C4-2B (cell line): ENCODE measurements at regions not wholly inside any gene's neighbourhood (a gene's known extent, or its start where the extent isn't known, plus 50 kb on each side); places are given as distances from the start of the nearest gene placed in this dataset.

Experiments
- H3K27ac ChIP-seq: fragments of 450-650 bp; 2 replicates; pipeline ENCODE4 v1.5.1; 2017
- ZFX ChIP-seq: fragments of 450-650 bp; IDR thresholded peaks from 2 replicates; pipeline ENCODE4 v1.6.1; 2017
- TF ChIP-seq, protein P1 (sequence below): fragments of 450-650 bp; conservative IDR thresholded peaks from 2 replicates; pipeline ENCODE4 v1.5.1; 2017; ENCODE audit warnings: mild to moderate bottlenecking

DNA sequence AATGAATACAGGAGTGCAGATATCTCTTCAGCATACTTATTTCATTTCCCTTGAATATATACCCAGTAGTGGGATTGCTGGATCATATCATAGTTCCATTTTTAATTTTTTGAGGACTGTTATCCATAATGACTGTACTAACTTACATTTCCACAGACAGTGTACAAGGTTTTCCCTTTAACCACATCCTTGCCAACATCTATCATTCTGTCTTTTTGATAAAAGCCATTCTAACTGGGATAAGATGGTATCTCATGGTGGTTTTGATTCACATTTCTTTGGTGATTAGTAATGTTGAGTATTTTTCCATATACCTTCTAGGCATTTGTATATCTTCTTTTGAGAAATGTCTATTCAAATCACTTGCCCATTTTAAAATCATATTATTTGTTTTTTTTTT is 325.2 kb downstream of the CYP26B1 start:
- no peak for TF ChIP-seq ZFX
- TF ChIP-seq, protein P1, sequence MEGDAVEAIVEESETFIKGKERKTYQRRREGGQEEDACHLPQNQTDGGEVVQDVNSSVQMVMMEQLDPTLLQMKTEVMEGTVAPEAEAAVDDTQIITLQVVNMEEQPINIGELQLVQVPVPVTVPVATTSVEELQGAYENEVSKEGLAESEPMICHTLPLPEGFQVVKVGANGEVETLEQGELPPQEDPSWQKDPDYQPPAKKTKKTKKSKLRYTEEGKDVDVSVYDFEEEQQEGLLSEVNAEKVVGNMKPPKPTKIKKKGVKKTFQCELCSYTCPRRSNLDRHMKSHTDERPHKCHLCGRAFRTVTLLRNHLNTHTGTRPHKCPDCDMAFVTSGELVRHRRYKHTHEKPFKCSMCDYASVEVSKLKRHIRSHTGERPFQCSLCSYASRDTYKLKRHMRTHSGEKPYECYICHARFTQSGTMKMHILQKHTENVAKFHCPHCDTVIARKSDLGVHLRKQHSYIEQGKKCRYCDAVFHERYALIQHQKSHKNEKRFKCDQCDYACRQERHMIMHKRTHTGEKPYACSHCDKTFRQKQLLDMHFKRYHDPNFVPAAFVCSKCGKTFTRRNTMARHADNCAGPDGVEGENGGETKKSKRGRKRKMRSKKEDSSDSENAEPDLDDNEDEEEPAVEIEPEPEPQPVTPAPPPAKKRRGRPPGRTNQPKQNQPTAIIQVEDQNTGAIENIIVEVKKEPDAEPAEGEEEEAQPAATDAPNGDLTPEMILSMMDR, result no peak
- H3K27ac ChIP-seq, result no peak overlapping the region

DNA sequence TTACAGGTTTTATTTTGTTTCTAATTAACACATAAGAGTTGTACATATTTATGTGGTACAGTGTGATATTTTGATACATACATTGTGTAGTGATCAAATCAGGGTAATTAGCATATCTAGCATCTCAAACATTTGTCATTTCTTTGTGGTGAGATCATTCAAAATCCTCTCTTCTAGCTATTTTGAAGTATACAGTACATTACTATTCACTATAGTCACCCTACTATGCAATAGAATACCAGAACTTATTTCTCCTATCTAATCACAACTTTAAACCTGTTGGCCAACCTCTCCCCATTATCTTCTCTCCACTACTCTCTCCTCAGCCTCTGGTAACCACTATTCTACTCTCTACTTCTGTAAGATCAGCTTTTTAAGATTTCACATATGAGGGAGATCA is 325.8 kb downstream of the CYP26B1 start:
- TF ChIP-seq ZFX, result no peak
- TF ChIP-seq, protein P1, result no peak
- H3K27ac ChIP-seq, result no peak overlapping the region

DNA sequence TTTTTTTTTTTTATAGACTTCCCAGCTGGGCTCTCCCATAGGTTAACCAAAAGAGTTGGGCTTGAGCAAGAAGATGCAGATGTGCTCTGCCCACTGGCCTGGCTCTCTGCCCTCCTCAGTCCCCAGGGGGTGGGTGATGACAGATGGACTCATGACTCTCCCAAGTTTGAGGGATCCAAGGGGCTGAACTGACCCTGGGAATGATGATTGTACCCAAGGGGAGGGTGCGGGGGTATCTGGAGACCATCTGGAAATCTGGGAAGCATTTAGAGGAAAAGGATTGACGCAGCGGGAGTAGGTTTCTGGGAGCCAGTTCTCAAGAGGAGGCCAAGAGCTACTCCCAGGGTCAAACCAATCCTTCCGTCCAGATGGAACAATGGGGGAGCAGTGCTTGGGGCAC is 330.8 kb downstream of the CYP26B1 start:
- no peak overlapping the region for H3K27ac ChIP-seq
- TF ChIP-seq, protein P1, result no peak
- TF ChIP-seq ZFX, result no peak

DNA sequence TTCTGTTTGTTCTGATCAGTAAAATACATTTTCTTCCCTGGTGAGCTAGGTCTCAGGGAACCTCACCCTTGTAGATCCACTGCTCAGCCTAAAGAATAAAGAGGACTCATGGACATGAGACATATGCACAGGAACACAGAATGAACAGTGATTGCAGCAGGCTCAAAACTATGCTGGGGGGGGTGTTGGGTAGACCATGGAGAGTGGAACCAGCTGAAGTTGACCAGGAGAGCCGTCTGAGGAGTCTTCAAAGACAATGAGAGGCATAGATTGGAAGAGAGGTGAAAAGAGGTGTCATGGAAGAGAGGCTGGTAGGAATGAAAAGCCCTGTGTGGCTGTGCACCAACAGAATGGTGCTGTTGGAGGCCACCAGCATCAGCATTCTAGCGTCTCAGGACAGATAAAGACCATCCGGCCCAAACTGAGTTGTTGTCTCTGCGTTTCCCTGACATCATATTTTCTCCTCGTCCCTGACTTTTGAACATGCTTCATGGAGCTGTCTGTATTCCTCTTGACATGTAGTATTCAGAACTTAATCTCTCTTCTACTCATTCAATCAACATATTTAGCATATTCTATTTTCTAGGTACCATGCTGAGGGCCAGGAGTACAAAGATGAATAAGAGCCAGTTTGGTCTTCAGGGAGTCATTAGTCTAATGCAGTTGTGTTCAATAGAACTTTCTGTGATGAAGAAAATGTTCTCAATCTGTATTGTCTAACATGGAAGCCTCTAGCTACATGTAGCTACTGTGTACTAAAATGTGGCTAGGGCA is 331.8 kb downstream of the CYP26B1 start:
- TF ChIP-seq ZFX, result no peak
- TF ChIP-seq, protein P1, result no peak
- H3K27ac ChIP-seq, result no peak overlapping the region

DNA sequence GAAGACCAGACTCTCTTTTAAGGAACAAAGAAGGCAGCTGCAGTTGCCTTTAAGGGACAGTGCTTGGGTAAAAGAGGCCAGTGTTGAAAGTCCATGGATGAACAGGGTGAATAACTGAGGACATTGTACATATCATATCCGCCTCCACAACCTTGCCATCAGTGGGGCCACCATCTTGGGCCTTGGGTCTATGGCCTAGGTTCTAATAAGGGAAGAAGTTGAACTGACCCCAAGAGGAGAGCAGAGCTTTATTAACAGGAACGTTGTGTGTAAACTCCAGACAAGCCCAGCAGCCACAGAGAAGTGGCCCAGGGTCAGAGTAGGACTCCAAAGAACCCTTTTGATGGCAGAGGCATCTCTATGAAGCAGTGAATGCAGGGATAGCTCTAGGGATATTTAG is 332.8 kb downstream of the CYP26B1 start:
- no peak overlapping the region for H3K27ac ChIP-seq

DNA sequence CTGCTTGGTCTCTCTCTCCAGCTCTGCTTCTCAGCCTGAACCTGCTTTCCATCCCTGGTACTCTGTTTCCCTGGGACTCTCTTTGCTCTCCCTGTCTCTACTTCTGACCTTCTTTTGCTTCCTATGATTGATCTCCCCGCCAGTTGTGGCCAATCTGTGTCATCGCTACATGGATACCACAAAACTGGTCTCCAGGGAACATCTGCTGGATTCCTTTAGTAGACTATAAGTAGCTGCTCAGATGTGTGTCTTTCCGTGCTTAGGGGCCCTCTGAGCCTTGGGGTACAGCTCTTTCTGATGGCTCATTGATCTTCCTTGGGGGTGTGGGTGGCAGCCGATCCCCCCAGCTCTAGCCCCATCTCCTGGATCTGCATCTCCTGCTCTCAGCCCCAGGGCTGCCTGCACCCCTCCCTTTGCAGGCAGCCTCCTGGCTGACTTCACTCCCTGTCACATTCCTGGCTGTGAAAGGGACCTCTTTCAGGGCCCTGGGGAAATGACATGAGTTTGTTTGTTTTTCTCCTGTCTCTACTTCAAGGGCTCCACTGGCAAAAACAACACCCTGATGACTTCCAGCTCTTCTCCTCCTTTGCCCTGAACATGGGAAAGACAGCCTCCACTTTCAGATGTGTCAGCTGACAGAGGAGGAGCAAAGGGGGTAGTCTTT is 333.7 kb downstream of the CYP26B1 start:
- TF ChIP-seq, protein P1, result no peak
- TF ChIP-seq ZFX, result no peak
- no peak overlapping the region for H3K27ac ChIP-seq

More for the DNA sequence above, 332.8 kb downstream of the CYP26B1 start:
- TF ChIP-seq ZFX, result no peak
- TF ChIP-seq, protein P1, result no peak

DNA sequence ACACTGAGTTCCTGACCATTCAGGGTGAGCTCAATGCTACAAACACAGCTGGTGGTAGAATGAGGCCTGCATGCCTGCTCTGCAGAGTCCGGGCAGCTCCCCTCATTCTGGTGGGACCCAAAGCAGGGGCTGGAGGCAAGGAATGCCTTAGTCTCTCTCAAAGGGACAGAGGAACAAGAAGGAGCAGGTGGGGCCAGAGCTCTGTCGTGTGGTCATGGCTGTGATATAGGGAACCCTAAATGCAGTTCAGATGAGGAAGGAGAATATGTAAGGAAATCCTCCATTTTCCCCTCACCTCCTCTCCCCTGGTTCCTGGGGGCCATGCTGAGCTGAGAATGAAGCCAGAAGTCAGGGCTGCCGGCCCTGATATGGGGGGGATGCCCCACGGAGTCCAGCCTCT is 334.3 kb downstream of the CYP26B1 start:
- TF ChIP-seq, protein P1, result no peak
- TF ChIP-seq ZFX, result no peak

More for the DNA sequence above, 334.3 kb downstream of the CYP26B1 start:
- H3K27ac ChIP-seq, result no peak overlapping the region
